GM13976 (cell line): ENCODE measurements at regions not wholly inside any gene's neighbourhood (a gene's known extent, or its start where the extent isn't known, plus 50 kb on each side); places are given as distances from the start of the nearest gene placed in this dataset.

Source experiments
- DNase-seq: peaks from one replicate; pipeline ENCODE4 v3.0.0; 2012; ENCODE audit warnings: low spot score
- in situ Hi-C: fragments of 300-500 bp; cut with MboI; formaldehyde crosslinking; loops from one replicate; pipeline ENCODE4 v1.12.0; 2022; ENCODE audit warnings: low sequenced_read_pairs, mixed read lengths, inconsistent platforms; ENCODE audit not compliant: unreplicated experiment
- TF ChIP-seq, protein P1 (sequence below): IDR thresholded peaks from 2 replicates; pipeline ENCODE4 v1.5.1; 2012; ENCODE audit warnings: borderline replicate concordance, mild to moderate bottlenecking; ENCODE audit not compliant: insufficient read depth; ENCODE audit errors: extremely low read depth, missing control alignments, control extremely low read depth

DNA sequence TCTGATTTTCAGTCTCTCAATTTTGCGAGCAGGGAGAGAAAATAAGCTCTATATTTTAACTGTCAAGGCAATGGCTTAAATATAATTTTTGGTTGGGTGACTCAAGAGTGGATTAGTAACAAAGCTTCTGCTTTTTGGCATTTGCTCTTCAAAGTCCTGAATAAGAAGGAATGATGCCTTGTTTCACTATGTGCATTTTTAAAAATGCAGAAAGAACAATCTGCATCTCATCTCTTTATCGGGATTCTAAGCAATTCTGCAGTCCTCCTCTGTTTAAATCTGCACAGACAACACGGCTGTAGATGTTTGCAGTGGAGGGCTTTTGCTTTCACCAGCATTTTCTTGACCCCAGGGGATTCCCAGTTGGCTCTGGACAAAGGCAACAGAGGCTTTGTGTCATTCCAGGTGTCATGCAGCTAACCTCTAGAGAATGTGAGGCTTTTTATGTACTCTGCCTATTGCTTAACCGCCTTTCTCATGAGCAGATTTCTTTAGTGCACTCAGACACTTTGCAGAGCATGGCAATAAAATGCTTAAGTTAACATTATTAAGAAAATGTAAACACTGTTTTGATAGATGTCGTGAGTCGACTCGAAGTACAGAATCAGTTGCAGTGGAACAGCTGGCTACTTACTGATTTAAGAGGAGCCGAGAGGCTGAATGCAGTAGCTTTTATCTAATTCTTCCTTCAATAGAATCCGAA, 783.2 kb upstream of the NEGR1 start:
- TF ChIP-seq, protein P1, sequence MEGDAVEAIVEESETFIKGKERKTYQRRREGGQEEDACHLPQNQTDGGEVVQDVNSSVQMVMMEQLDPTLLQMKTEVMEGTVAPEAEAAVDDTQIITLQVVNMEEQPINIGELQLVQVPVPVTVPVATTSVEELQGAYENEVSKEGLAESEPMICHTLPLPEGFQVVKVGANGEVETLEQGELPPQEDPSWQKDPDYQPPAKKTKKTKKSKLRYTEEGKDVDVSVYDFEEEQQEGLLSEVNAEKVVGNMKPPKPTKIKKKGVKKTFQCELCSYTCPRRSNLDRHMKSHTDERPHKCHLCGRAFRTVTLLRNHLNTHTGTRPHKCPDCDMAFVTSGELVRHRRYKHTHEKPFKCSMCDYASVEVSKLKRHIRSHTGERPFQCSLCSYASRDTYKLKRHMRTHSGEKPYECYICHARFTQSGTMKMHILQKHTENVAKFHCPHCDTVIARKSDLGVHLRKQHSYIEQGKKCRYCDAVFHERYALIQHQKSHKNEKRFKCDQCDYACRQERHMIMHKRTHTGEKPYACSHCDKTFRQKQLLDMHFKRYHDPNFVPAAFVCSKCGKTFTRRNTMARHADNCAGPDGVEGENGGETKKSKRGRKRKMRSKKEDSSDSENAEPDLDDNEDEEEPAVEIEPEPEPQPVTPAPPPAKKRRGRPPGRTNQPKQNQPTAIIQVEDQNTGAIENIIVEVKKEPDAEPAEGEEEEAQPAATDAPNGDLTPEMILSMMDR: no peak
- in situ Hi-C loops: no loop called here
- DNase-seq: no peak

DNA sequence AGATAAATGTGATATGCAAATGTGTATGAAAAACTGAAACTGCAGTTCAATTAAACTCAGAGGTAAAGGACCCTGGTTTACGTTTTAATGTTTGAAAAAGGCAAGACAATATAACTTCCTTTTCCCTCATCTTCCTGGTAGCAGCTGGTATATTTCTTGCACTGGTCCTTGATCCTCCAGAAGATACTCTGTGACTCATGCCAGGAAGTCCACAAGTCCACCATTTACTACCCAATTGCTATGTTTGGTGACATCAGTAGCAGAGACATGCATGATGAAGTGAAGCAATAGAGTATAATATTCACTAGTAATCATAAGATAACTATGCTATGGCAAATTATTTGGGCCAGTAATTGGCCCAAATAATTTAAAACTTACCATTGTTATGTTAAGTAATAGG, 774.5 kb upstream of the NEGR1 start:
- TF ChIP-seq, protein P1: no peak
- in situ Hi-C loops: no loop called here
- DNase-seq: no peak

DNA sequence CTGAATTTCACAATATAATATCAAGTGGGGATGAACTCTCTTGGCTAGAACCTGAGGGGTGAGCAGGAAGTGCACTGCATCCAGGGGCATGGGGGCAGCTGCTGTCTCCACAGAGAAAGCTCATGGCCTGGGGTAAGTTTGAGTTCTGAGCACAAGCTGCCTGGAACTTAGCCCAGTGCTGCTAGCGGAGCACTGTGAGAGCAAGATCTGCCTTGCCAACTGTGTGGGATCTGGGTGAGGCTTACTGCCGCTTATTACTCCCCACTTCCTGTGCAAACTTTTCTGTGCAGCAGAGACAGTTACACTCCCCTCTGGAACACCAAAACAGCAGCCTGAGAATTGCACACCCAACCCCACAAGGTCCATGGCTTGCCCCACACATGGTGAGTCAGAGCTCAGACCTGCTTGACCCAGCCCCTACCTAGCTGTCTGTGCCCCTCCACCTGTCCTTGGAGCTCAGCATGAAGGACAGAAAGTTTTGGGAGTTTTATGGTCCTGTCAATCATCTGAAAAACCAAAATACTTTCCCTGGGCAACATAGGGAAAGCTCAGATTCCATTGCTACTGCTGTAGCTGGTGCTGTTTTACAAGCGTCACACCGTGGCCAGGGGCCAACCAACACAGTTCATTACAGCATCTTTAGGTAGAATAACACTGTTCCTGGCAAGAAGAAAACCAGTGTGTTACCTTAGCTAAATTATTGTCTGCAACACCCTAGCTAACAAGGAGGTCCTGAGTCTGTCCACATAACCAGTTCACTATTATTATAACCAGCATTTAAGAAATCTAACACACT, 762.1 kb upstream of the NEGR1 start:
- no peak for DNase-seq
- in situ Hi-C loops: no loop called here
- TF ChIP-seq, protein P1: no peak

- TF ChIP-seq, protein P1: no peak
- in situ Hi-C loops: no loop called here
- no peak for DNase-seq
Observed at GRCh38 chr1:73042403-73042802, 760.1 kb upstream of the NEGR1 start.

GRCh38 chr1:73040811-73041210, 758.5 kb upstream of the NEGR1 start:
- in situ Hi-C loops: no loop called here
- TF ChIP-seq, protein P1: no peak
- no peak for DNase-seq

- in situ Hi-C loops: no loop called here
- DNase-seq: no peak
- TF ChIP-seq, protein P1: no peak
Observed at GRCh38 chr1:73034271-73034670, 751.9 kb upstream of the NEGR1 start.

DNA sequence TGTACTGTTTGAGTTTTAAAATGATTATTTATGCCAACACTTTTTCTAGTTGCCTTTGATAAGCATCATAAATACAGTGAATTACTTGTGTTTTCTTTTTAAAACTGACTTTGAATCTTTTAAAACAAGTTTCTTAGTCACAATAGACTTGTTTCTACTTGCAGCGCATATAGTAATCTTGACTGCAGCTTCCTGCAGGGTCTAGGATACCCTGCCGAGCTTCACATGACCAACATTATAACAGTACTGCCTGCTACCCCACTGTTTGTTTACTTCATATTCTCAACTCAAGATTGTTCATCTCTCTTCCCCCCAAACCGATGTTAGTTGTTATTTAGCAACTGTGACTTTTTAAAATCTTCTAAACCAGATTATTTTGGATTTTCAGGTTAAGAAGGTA, 751.3 kb upstream of the NEGR1 start:
- no peak for DNase-seq
- TF ChIP-seq, protein P1: no peak
- in situ Hi-C loops: no loop called here
